ENCODE measurements at regions not wholly inside any gene's neighbourhood (a gene's known extent, or its start where the extent isn't known, plus 50 kb on each side); places are given as distances from the start of the nearest gene placed in this dataset.

GRCh38 chr7:80288175-80289122 lies 153.8 kb downstream of the GNAI1 start:
- TF ChIP-seq, protein P1, sequence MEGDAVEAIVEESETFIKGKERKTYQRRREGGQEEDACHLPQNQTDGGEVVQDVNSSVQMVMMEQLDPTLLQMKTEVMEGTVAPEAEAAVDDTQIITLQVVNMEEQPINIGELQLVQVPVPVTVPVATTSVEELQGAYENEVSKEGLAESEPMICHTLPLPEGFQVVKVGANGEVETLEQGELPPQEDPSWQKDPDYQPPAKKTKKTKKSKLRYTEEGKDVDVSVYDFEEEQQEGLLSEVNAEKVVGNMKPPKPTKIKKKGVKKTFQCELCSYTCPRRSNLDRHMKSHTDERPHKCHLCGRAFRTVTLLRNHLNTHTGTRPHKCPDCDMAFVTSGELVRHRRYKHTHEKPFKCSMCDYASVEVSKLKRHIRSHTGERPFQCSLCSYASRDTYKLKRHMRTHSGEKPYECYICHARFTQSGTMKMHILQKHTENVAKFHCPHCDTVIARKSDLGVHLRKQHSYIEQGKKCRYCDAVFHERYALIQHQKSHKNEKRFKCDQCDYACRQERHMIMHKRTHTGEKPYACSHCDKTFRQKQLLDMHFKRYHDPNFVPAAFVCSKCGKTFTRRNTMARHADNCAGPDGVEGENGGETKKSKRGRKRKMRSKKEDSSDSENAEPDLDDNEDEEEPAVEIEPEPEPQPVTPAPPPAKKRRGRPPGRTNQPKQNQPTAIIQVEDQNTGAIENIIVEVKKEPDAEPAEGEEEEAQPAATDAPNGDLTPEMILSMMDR (conservative IDR thresholded peaks at IDR 0.05), result no peak; the same call in 1 of the 2 replicates
- TF ChIP-seq ZFX (IDR thresholded peaks at IDR 0.05), result no peak
